Naive B cell (primary cell): ENCODE measurements at regions not wholly inside any gene's neighbourhood (a gene's known extent, or its start where the extent isn't known, plus 50 kb on each side); places are given as distances from the start of the nearest gene placed in this dataset.

Experiments used
- ATAC-seq, 2 donors: fragments of 150-1000 bp; cut with Tn5 transposase; 2 replicates each; pipeline ENCODE4 v1.10.0; 2021; ENCODE audit warnings: low read depth in 2 of 2, mild to moderate bottlenecking in 2 of 2, moderate library complexity in 2 of 2
- DNase-seq: peaks from one replicate; pipeline ENCODE4 v3.0.0; 2022
- H3K27ac Mint-ChIP-seq, 6 donors: one replicate each; pipeline ENCODE4 v1.8.0; 2020 to 2022; ENCODE audit warnings: mild to moderate bottlenecking in 6 of 6, mixed read lengths in 6 of 6, moderate library complexity in 5 of 6, inconsistent platforms in 2 of 6
- H3K27me3 Mint-ChIP-seq, 3 donors: one replicate each; pipeline ENCODE4 v1.8.0; 2021 to 2022; ENCODE audit warnings: mixed read lengths in 3 of 3, mild to moderate bottlenecking in 1 of 3
- H3K36me3 Mint-ChIP-seq, 2 donors: one replicate each; pipeline ENCODE4 v1.8.0; 2020 to 2022; ENCODE audit warnings: mixed read lengths in 2 of 2, inconsistent platforms in 1 of 2, mild to moderate bottlenecking in 1 of 2
- H3K4me1 Mint-ChIP-seq, 3 donors: one replicate each; pipeline ENCODE4 v1.8.0; 2020 to 2022; ENCODE audit warnings: mixed read lengths in 3 of 3, inconsistent platforms in 1 of 3, mild to moderate bottlenecking in 1 of 3, moderate library complexity in 1 of 3
- H3K4me3 Mint-ChIP-seq, 8 donors: one replicate each; pipeline ENCODE4 v1.8.0; 2020 to 2022; ENCODE audit warnings: mild to moderate bottlenecking in 8 of 8, mixed read lengths in 8 of 8, moderate library complexity in 8 of 8, inconsistent platforms in 2 of 8
- H3K9me3 Mint-ChIP-seq, 7 donors: one replicate each; pipeline ENCODE4 v1.8.0; 2020 to 2022; ENCODE audit warnings: mixed read lengths in 7 of 7, mild to moderate bottlenecking in 5 of 7, inconsistent platforms in 2 of 7, moderate library complexity in 1 of 7

- Mint-ChIP-seq H3K27me3 (peaks cover 0 to 4% (median 4%) of the 10 kb centered on the region in 3 donors), H3K4me1 (no peaks in the 10 kb centered on the region), H3K4me3 (no peak overlapping the region), H3K9me3 (peaks cover 4 to 48% (median 26%) of the 10 kb centered on the region in 7 donors), H3K27ac (no peak overlapping the region), H3K36me3 (peaks cover 0 to 18% of the 10 kb centered on the region in 2 donors)
- ATAC-seq (no peak), DNase-seq (no peak)
These were observed 275.4 kb upstream of the RPS6KA3 start for GRCh38 chrX:20542072-20542471.

DNA sequence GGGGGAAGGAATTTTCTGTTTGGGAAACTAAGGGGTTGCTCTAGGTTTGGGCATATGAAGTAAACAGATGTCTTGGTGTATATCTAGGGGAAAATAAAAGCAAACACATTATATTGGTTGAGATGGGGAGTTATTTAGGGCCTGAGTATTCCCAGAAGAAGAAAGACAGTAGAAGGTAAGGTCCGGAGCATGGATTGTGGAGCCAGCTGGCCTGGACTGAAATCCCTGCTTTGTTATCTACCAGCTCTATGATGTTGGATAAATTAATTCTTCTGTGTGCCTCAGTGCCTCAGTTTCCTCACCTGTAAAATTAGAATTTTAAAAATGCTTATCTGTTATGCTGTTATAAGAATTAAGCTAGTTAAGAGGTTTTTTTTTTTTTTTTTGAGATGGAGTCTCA, 272.3 kb upstream of the RPS6KA3 start:
- Mint-ChIP-seq H3K27me3 (peaks cover 11 to 19% (median 12%) of the 10 kb centered on the region in 3 donors), H3K9me3 (peaks cover 4 to 34% (median 24%) of the 10 kb centered on the region in 7 donors), H3K4me1 (no peaks in the 10 kb centered on the region), H3K36me3 (peaks cover 0 to 18% of the 10 kb centered on the region in 2 donors), H3K4me3 (no peak overlapping the region), H3K27ac (no peak overlapping the region)
- ATAC-seq: no peak
- DNase-seq: no peak

GRCh38 chrX:20531667-20532066, 265.0 kb upstream of the RPS6KA3 start:
- ATAC-seq (no peak), DNase-seq (no peak)
- Mint-ChIP-seq H3K9me3 (peaks cover 0 to 1% (median 0%) of the 10 kb centered on the region in 7 donors), H3K27ac (no peak overlapping the region), H3K4me1 (peaks cover 3 to 5% (median 4%) of the 10 kb centered on the region in 3 donors), H3K4me3 (no peak overlapping the region), H3K27me3 (peaks cover 14 to 69% (median 32%) of the 10 kb centered on the region in 3 donors), H3K36me3 (no peaks in the 10 kb centered on the region)

DNA sequence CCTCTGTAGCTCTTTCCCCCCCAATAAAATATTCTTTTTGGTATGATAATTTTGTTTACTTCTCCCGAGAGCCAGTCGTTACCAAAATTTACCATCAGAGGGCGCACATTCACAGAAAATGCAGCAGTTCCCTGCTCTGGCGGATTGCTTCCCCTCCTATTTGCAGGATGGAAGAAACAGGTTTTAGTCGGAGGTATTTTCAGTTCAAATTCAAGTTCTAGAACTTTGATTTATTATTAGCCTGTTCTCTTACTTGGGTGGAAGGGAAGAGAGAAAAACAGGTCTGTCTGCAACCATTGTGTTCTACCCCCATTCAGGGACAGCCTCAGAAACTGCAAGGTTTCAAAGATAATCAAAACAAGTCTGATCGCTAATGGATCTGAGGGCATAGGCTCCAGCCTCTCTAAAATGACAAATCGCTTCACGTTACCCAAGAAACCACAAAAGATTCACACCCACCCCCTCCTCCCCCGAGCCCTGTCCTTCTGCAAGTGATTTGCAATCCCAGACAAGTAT, 263.8 kb upstream of the RPS6KA3 start:
- ATAC-seq (no peak), DNase-seq (peak; percentile 30)
- Mint-ChIP-seq H3K4me3 (no peak overlapping the region), H3K36me3 (no peaks in the 10 kb centered on the region), H3K4me1 (peaks cover 3 to 5% (median 4%) of the 10 kb centered on the region in 3 donors), H3K27ac (no peak overlapping the region), H3K27me3 (peaks cover 14 to 65% (median 32%) of the 10 kb centered on the region in 3 donors), H3K9me3 (peaks cover 0 to 1% (median 0%) of the 10 kb centered on the region in 7 donors)

GRCh38 chrX:20529711-20530110, 263.0 kb upstream of the RPS6KA3 start:
- Mint-ChIP-seq H3K4me1 (peaks cover 3 to 5% (median 4%) of the 10 kb centered on the region in 3 donors), H3K27ac (no peak overlapping the region), H3K27me3 (peaks cover 14 to 57% (median 32%) of the 10 kb centered on the region in 3 donors), H3K36me3 (no peaks in the 10 kb centered on the region), H3K9me3 (peaks cover 0 to 1% (median 0%) of the 10 kb centered on the region in 7 donors), H3K4me3 (no peak overlapping the region)
- no peak for ATAC-seq
- DNase-seq: no peak

- no peak for DNase-seq
- no peaks in the 10 kb centered on the region for H3K36me3 Mint-ChIP-seq
- H3K9me3 Mint-ChIP-seq: peaks cover 0 to 1% (median 0%) of the 10 kb centered on the region in 7 donors
- no peak for ATAC-seq
- H3K4me1 Mint-ChIP-seq: peaks cover 3 to 5% (median 4%) of the 10 kb centered on the region in 3 donors
- H3K4me3 Mint-ChIP-seq: no peak overlapping the region
- no peak overlapping the region for H3K27ac Mint-ChIP-seq
- peaks cover 10 to 53% (median 28%) of the 10 kb centered on the region in 3 donors for H3K27me3 Mint-ChIP-seq
These were observed 262.6 kb upstream of the RPS6KA3 start for GRCh38 chrX:20529301-20529700.

DNA sequence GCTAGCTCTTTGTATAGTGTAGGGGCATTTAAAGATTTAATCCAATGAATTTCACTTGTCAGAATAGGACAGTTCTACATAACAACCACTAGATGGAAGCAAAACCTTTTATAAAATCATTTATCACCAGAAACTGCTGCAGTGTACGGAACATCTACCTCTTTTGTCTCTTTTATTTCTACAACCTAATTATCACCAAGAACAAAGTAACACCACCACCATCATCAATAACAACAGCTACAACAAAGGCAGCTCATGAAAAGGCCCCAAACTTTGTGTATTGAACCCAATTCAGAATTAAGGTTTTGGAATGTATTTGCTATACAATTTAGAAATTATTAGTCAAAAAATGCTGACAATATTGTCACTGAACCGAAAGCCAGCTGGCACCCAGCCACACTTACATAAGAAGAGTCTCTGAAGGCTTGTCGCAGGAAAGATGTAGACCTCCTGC, 260.9 kb upstream of the RPS6KA3 start:
- Mint-ChIP-seq H3K4me1 (peaks cover 3 to 5% (median 4%) of the 10 kb centered on the region in 3 donors), H3K4me3 (no peak overlapping the region), H3K27ac (no peak overlapping the region), H3K27me3 (peaks cover 5 to 36% (median 20%) of the 10 kb centered on the region in 3 donors), H3K9me3 (peaks cover 0 to 1% (median 0%) of the 10 kb centered on the region in 7 donors), H3K36me3 (peaks cover 0 to 5% of the 10 kb centered on the region in 2 donors)
- DNase-seq (peak; percentile 18), ATAC-seq (peak in 1 of 2 donors; percentile 37)

- Mint-ChIP-seq H3K36me3 (peaks cover 0 to 5% of the 10 kb centered on the region in 2 donors), H3K4me1 (peaks cover 3 to 5% (median 4%) of the 10 kb centered on the region in 3 donors), H3K9me3 (peaks cover 0 to 1% (median 0%) of the 10 kb centered on the region in 7 donors), H3K4me3 (no peak overlapping the region), H3K27ac (no peak overlapping the region), H3K27me3 (peaks cover 5 to 30% (median 15%) of the 10 kb centered on the region in 3 donors)
- no peak for DNase-seq
- no peak for ATAC-seq
These were observed 260.3 kb upstream of the RPS6KA3 start for GRCh38 chrX:20527041-20527440.

DNA sequence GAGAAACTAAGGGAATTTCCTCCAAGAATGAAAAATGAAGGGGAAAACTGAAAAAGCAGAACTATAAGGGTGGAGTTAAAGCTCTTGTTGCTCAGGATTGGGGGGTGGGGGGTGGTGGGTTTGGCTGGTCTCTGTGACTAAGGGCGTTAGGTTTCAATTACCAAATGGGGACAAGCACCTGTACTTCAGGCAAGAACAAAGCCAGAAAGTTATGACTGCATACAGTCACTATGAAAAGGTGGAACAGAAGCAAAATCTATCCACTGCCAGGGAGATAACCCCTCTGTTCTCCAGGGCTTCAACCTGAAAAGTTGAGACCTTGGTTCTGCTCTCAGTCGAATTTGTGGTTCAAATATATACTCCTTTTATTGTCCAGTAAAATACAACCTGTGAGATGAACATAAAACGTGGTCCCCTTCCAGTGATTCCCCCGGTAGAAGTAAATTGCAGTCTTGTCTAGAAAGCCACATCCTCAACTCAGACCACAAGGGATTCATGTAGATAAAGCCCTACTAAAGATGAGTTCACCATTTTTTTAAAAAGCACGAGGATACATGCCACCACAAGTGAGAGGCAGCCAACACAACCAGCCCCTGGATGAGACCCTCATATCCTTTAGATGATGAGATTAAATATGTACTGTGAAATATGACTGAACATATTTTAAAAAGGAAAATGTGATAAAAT, 257.1 kb upstream of the RPS6KA3 start:
- H3K4me1 Mint-ChIP-seq: peaks cover 0 to 3% (median 0%) of the 10 kb centered on the region in 3 donors
- peaks cover 0 to 1% (median 0%) of the 10 kb centered on the region in 7 donors for H3K9me3 Mint-ChIP-seq
- H3K27me3 Mint-ChIP-seq: peaks cover 5 to 13% (median 13%) of the 10 kb centered on the region in 3 donors
- peak overlapping the region in 1 of 6 donors; percentile 12 for H3K27ac Mint-ChIP-seq
- H3K36me3 Mint-ChIP-seq: peaks cover 0 to 5% of the 10 kb centered on the region in 2 donors
- H3K4me3 Mint-ChIP-seq: no peak overlapping the region
- DNase-seq (no peak), ATAC-seq (no peak)

GRCh38 chrX:20522420-20522819, 255.7 kb upstream of the RPS6KA3 start:
- peaks cover 1 to 10% (median 5%) of the 10 kb centered on the region in 3 donors for H3K27me3 Mint-ChIP-seq
- H3K9me3 Mint-ChIP-seq: no peaks in the 10 kb centered on the region
- no peak overlapping the region for H3K4me3 Mint-ChIP-seq
- ATAC-seq (no peak), DNase-seq (no peak)
- peaks cover 0 to 5% of the 10 kb centered on the region in 2 donors for H3K36me3 Mint-ChIP-seq
- peaks cover 0 to under 1% (median 0%) of the 10 kb centered on the region in 3 donors for H3K4me1 Mint-ChIP-seq
- no peak overlapping the region for H3K27ac Mint-ChIP-seq

DNA sequence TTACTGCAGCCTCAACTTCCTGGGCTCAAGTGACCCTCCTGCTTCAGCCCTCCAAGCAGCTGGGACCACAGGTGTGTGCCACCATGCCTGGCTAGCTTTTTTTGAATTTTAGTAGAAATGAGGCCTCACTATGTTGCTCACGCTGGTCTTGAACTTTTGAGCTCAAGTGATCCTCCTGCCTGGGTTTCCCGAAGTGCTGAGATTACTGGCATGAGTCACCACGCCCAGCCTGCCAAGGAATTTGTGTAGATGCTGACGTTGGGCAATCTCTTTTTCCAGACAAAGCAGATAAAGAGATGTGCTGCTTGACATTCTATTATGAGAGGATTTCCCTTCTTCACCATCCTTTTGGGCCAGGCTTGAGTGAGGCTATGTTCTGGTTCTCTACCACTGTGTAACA, 254.5 kb upstream of the RPS6KA3 start:
- no peak overlapping the region for H3K27ac Mint-ChIP-seq
- DNase-seq: no peak
- no peak overlapping the region for H3K4me3 Mint-ChIP-seq
- ATAC-seq: no peak
- no peaks in the 10 kb centered on the region for H3K4me1 Mint-ChIP-seq
- H3K36me3 Mint-ChIP-seq: peaks cover 0 to 5% of the 10 kb centered on the region in 2 donors
- H3K27me3 Mint-ChIP-seq: peaks cover 0 to 10% (median 5%) of the 10 kb centered on the region in 3 donors
- H3K9me3 Mint-ChIP-seq: no peaks in the 10 kb centered on the region

GRCh38 chrX:20519826-20520225, 253.1 kb upstream of the RPS6KA3 start:
- no peak overlapping the region for H3K27ac Mint-ChIP-seq
- ATAC-seq (no peak), DNase-seq (no peak)
- H3K4me1 Mint-ChIP-seq: peaks cover 0 to 5% (median 4%) of the 10 kb centered on the region in 3 donors
- peaks cover 0 to 5% of the 10 kb centered on the region in 2 donors for H3K36me3 Mint-ChIP-seq
- H3K4me3 Mint-ChIP-seq: no peak overlapping the region
- H3K9me3 Mint-ChIP-seq: peaks cover 0 to 2% (median 0%) of the 10 kb centered on the region in 7 donors
- peaks cover 0 to 10% (median 5%) of the 10 kb centered on the region in 3 donors for H3K27me3 Mint-ChIP-seq

DNA sequence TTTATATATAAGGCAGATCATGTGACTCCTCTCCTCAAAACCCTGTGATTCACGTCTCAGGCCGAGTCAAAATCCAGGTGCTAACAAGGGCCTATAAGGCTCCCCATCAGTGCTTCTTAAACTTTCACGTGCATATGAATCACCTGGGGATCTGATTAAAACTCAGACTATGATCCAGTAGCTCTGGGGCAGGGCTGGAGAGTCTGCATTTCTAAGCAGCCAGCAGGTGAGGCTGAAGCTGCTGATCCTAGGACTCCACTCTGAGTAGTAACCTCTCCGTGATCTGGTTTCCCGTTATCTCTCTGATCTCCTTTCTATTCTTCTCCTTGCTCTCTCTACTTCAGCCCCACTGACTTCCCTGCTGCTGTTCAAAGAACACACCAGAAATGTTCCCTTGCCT, 252.4 kb upstream of the RPS6KA3 start:
- peaks cover 0 to 2% (median 0%) of the 10 kb centered on the region in 7 donors for H3K9me3 Mint-ChIP-seq
- peaks cover 0 to 10% (median 5%) of the 10 kb centered on the region in 3 donors for H3K27me3 Mint-ChIP-seq
- no peak overlapping the region for H3K27ac Mint-ChIP-seq
- H3K36me3 Mint-ChIP-seq: peaks cover 0 to 4% of the 10 kb centered on the region in 2 donors
- H3K4me3 Mint-ChIP-seq: no peak overlapping the region
- DNase-seq: no peak
- ATAC-seq: no peak
- H3K4me1 Mint-ChIP-seq: peaks cover 0 to 5% (median 4%) of the 10 kb centered on the region in 3 donors

- H3K4me3 Mint-ChIP-seq: no peak overlapping the region
- peaks cover 0 to 5% (median 4%) of the 10 kb centered on the region in 3 donors for H3K4me1 Mint-ChIP-seq
- no peaks in the 10 kb centered on the region for H3K36me3 Mint-ChIP-seq
- peaks cover 0 to 10% (median 5%) of the 10 kb centered on the region in 3 donors for H3K27me3 Mint-ChIP-seq
- H3K27ac Mint-ChIP-seq: no peak overlapping the region
- ATAC-seq (no peak), DNase-seq (no peak)
- peaks cover 0 to 2% (median 0%) of the 10 kb centered on the region in 7 donors for H3K9me3 Mint-ChIP-seq
These were observed 250.9 kb upstream of the RPS6KA3 start for GRCh38 chrX:20517565-20517964.
